ENCODE measurements at regions not wholly inside any gene's neighbourhood (a gene's known extent, or its start where the extent isn't known, plus 50 kb on each side); places are given as distances from the start of the nearest gene placed in this dataset.
"Not testable (repeated sequence)": the region's sequence is repeated elsewhere in the genome, so short reads cannot be mapped to it uniquely, and the experiment has no call there.

- no peak for DNase-seq (ENCODE audit: extremely low read depth, low read depth)
Observed at GRCh38 chr16:86350289-86350688, 160.0 kb upstream of the FOXF1 start.

- no peak for DNase-seq (ENCODE audit: extremely low read depth, low read depth)
Observed at GRCh38 chr16:86351041-86351784, 159.1 kb upstream of the FOXF1 start.

GRCh38 chr16:86351785-86352139, 158.6 kb upstream of the FOXF1 start:
- DNase-seq (ENCODE audit: extremely low read depth, low read depth), result not testable (repeated sequence)

GRCh38 chr16:86353148-86353547, 157.2 kb upstream of the FOXF1 start:
- peak; percentile 57 for DNase-seq (ENCODE audit: extremely low read depth, low read depth)

GRCh38 chr16:86353948-86354347, 156.4 kb upstream of the FOXF1 start:
- DNase-seq (ENCODE audit: extremely low read depth, low read depth), result peak; percentile 60

DNA sequence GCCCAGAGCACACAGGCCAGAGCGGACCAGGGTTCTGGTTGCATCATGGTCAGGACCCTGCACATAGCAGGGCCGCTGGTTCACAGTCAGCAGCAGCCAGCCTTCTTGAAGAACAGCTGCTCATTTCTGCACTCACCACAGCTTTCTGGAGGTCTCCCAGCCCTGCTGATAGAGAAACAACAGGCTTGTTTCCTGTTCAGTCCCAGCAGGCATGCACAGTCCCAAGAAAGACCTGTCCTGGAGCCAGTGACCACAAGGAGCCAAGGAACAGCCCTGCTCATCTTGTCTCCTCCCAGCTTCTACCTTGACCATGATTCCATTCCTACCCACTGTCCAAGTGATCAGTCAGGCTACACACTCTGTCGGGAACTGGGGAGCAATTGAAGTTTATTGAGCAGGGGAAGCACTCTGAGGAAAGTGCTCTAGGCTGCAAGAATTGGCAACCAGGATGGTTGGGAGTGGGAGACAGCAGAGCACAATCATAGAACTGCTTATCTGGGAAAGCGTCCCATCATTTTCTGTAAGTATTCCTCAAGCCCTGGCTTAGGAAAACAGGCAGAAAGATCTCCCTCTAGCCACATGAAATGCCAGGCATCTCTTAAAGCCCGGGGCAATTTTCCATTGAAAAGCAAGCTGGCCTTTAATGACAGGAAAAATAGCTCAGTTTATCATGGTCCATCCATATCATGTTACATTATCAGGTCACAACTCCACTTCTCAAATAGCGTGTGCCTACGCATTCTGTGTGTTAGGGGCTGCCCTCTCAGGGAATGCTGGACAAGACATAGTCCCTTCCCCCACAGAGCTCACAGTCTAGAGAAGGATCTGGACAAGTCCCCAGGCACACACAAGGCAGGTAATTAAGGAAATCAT, 155.4 kb upstream of the FOXF1 start:
- peak; percentile 72 for DNase-seq (ENCODE audit: extremely low read depth, low read depth)

- DNase-seq (ENCODE audit: extremely low read depth, low read depth), result peak; percentile 84
Observed at GRCh38 chr16:86355531-86355930, 154.8 kb upstream of the FOXF1 start.

DNA sequence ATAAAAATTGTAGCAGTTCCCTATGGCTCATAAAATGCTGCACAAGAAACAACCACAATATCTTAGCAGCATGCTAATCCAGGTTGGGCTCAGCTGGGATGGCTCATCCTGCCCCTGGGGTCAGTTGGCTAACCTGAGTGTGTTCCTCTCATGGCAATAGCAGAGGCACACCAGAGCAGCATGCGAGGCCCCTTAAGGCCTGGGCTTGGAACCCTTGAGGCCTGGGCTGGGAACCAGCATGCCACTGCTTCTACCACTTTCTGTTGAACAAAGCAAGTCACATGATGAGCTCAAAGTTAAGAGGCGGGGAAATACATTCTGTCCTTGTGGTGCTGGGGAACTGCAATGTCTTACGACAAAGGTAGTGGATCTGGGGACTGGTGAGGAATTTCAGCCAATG, 154.4 kb upstream of the FOXF1 start:
- DNase-seq (ENCODE audit: extremely low read depth, low read depth), result peak; percentile 74

DNA sequence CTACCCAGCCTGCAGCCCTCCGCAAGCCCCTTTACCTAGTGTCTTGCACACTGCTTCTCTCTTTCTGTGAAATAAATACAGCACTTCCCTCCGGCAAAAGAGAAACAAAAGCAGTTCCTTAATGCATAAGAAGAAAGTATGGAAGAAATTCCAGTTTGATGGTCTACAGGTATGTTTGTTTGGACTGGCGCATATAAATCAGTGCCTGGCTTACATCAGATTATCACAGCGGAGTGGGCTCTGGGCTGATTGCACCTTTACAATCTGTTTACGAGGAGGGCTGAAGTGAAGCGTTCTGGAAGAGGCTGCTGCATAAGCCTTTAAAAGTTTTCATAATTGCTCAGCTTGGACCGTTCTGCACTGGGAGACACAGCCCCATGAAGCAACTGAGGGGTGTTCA, 153.5 kb upstream of the FOXF1 start:
- DNase-seq (ENCODE audit: extremely low read depth, low read depth), result no peak

- no peak for DNase-seq (ENCODE audit: extremely low read depth, low read depth)
Observed at GRCh38 chr16:86357303-86357702, 153.0 kb upstream of the FOXF1 start.

- DNase-seq (ENCODE audit: extremely low read depth, low read depth), result no peak
Observed at GRCh38 chr16:86357950-86358349, 152.4 kb upstream of the FOXF1 start.

DNA sequence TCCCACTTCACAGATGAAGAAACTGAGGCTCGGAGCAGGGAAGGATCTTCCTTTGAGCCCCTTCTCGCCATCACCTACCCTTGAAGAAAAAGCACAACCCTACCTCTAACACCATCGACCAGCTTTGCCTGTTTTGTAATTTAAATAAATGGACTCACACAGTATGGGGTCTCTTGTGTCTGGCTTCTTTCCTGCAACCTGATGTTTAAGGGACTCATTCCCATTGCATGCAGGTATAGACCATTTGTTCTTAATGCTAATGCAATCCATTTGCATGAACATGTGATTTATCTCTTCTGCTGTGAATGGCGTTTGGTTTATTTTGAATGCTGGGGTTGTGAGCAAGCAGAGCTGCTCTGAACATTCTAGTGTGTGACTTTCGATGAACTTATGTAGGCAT, 150.8 kb upstream of the FOXF1 start:
- no peak for DNase-seq (ENCODE audit: extremely low read depth, low read depth)

DNA sequence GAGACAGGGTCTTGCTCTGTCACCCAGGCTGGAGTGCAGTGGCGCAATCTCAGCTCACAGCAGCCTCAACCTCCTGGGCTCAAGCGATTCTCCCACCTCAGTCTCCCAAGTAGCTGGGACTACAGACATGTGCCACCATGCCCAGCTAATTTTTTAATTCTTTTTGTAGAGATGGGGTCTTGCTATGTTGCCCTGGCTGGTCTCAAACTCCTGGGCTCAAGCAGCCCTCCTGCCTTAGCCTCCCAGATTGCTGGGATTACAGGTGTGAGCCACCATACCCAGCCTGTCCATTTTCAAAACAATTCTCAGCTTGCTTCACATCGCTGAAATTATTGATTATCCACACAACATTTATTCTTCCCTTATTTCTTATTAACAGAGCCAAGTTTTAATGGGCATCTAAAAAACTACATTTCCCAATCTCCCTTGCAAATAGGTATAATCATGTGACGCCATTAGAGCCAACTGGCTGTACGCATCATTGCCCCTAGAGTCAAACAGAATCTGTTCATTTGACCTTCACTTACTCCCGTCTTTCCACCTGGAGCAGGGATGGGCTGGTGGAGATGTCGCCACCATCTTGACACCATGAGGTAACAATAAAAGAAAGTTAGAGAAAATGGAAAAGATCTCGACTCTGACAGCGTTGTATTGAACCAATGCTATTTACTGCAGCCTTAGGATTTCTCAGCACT, 148.0 kb upstream of the FOXF1 start:
- DNase-seq (ENCODE audit: extremely low read depth, low read depth), result no peak

- DNase-seq (ENCODE audit: extremely low read depth, low read depth), result peak; percentile 54
Observed at GRCh38 chr16:86363057-86363490, 147.3 kb upstream of the FOXF1 start.

GRCh38 chr16:86363836-86364618, 146.3 kb upstream of the FOXF1 start:
- DNase-seq (ENCODE audit: extremely low read depth, low read depth), result no peak

GRCh38 chr16:86364653-86365380, 145.5 kb upstream of the FOXF1 start:
- DNase-seq (ENCODE audit: extremely low read depth, low read depth), result no peak

GRCh38 chr16:86365513-86366273, 144.6 kb upstream of the FOXF1 start:
- DNase-seq (ENCODE audit: extremely low read depth, low read depth), result no peak

GRCh38 chr16:86366481-86366880, 143.8 kb upstream of the FOXF1 start:
- no peak for DNase-seq (ENCODE audit: extremely low read depth, low read depth)
